Hepatocyte (in vitro differentiated cells): ENCODE measurements at regions not wholly inside any gene's neighbourhood (a gene's known extent, or its start where the extent isn't known, plus 50 kb on each side); places are given as distances from the start of the nearest gene placed in this dataset.

Experiments used
- CTCF ChIP-seq: fragments of 200-600 bp; sonication (generic); IDR thresholded peaks from 2 replicates; pipeline ENCODE4 v1.5.1; 2016; ENCODE audit warnings: antibody characterized with exemption, mild to moderate bottlenecking; ENCODE audit not compliant: poor library complexity
- EZH2 ChIP-seq: fragments of 200-600 bp; sonication (generic); IDR thresholded peaks from 2 replicates; pipeline ENCODE4 v1.6.1; 2016; ENCODE audit warnings: antibody characterized with exemption, mild to moderate bottlenecking, borderline replicate concordance
- EZH2phosphoT487 ChIP-seq: fragments of 200-600 bp; sonication (generic); IDR thresholded peaks from one replicate; pipeline ENCODE4 v1.6.1; 2018; ENCODE audit warnings: antibody characterized with exemption, mild to moderate bottlenecking, low read depth, moderate library complexity; ENCODE audit not compliant: unreplicated experiment, severe bottlenecking

GRCh38 chr3:101104321-101104720, 111.1 kb upstream of the ABI3BP start:
- TF ChIP-seq CTCF (no peak), EZH2 (no peak), EZH2phosphoT487 (no peak)
